Heart left ventricle (tissue), 16 donors: ENCODE measurements at regions not wholly inside any gene's neighbourhood (a gene's known extent, or its start where the extent isn't known, plus 50 kb on each side); places are given as distances from the start of the nearest gene placed in this dataset.
"Not testable (repeated sequence)": the region's sequence is repeated elsewhere in the genome, so short reads cannot be mapped to it uniquely, and the experiment has no call there.

Experiments used
- ATAC-seq, 4 donors: fragments of 200-7000 bp; cut with Tn5 transposase; one replicate each; pipeline ENCODE4 v1.9.1; 2020 to 2022; ENCODE audit warnings: moderate library complexity in 4 of 4, mild to moderate bottlenecking in 3 of 4, moderate number of reproducible peaks in 1 of 4
- DNase-seq, 5 donors: peaks; one replicate each; pipeline ENCODE4 v3.0.0-alpha.2; 2020
- H3K27ac ChIP-seq, 12 donors: fragments of 200-600 bp; sonication (generic) in 4 of 12; one replicate each; pipeline versions ENCODE4 v1.5.0 to v1.8.0; 2016 to 2022; ENCODE audit warnings: mild to moderate bottlenecking in 2 of 12
- H3K27me3 ChIP-seq, 9 donors: fragments of 200-600 bp; sonication (generic) in 2 of 9; one replicate each; pipeline versions ENCODE4 v1.5.1 to v1.8.0; 2016 to 2022; ENCODE audit warnings: mild to moderate bottlenecking in 3 of 9
- H3K36me3 ChIP-seq, 9 donors: fragments of 200-600 bp; sonication (generic) in 2 of 9; one replicate each; pipeline versions ENCODE4 v1.5.0 to v1.8.0; 2018 to 2022; ENCODE audit warnings: mild to moderate bottlenecking in 2 of 9
- H3K4me1 ChIP-seq, 12 donors: fragments of 200-600 bp; sonication (generic) in 4 of 12; one replicate each; pipeline versions ENCODE4 v1.5.0 to v1.8.0; 2016 to 2022; ENCODE audit warnings: mild to moderate bottlenecking in 3 of 12
- H3K4me3 ChIP-seq, 12 donors: fragments of 200-600 bp; sonication (generic) in 4 of 12; one replicate each; pipeline versions ENCODE4 v1.5.0 to v1.8.0; 2017 to 2022; ENCODE audit warnings: mild to moderate bottlenecking in 9 of 12, moderate library complexity in 4 of 12
- H3K9me3 ChIP-seq, 12 donors: fragments of 200-600 bp; sonication (generic) in 4 of 12; one replicate each; pipeline versions ENCODE4 v1.5.0 to v1.8.0; 2016 to 2022; ENCODE audit warnings: mild to moderate bottlenecking in 1 of 12
- CTCF ChIP-seq, 12 donors: fragments of 200-600 bp; sonication (generic) in 4 of 12; IDR thresholded peaks; one replicate each; pipeline versions ENCODE4 v1.5.0 to v1.8.0; 2018 to 2022; ENCODE audit warnings: antibody characterized with exemption in 12 of 12, mild to moderate bottlenecking in 5 of 12
- POLR2A ChIP-seq, 2 donors: fragments of 450-650 bp; IDR thresholded peaks; one replicate each; pipeline ENCODE4 v1.6.1; 2017; ENCODE audit warnings: antibody characterized with exemption in 2 of 2, mild to moderate bottlenecking in 2 of 2, moderate library complexity in 2 of 2
- WGBS, 4 donors: extraction: QIAGEN DNeasy Blood & Tissue Kit in 2 of 4; methylation state at CpG; one replicate each; pipeline versions ENCODE4 v1.1.5 to v1.1.7; 2013 to 2018; 5-methylcytosine and 5-hydroxymethylcytosine counted together
- intact Hi-C, 10 donors: fragments of 100-400 bp; cut with DNase I; formaldehyde crosslinking; loops; one replicate each; pipeline versions ENCODE4 v1.11.1 to v1.14.2; 2022
- donor health status: ischemic (EF 13 %, LVEDD 7.1; RV severe dilation, severe dysfunction).
- donor health status: healthy with polysubstance abuse.
- donor health status: DM: no; HTN: yes; CAD: no.
- donor health status: DM: no; HTN: no; CAD: no.
- donor health status: ischemic (EF 25% LVEDD 6.9; RV normal size, moderate dysfunction).
- donor health status: ischemic (EF 25% LVEDD 5.7; RV mildly dilated, moderate dysfunction).
- donor health status: healthy.
- donor health status: DM: yes; HTN: yes; CAD: no.
- donor health status: ischemic (EF 35%, LVEDD 5.7; RV mildly dilated, moderate dysfunction).
- donor health status: nonischemic (EF 11% LVEDD 7.7; RV severe dilation, severe dysfunction).
- donor health status: DM: yes; HTN: yes; CAD: no.
- donor health status: PGD.
- donor health status: ischemic (EF 29% LVEDD 5.4; RV normal size, mild dysfunction).
- donor health status: nonischemic (EF 23%, LVEDD 6.1; RV moderate dilation, normal function).

GRCh38 chr22:22697377-22698117, 53.1 kb downstream of the GGTLC2 start:
- WGBS, 4 donors: 73 to 83% (median 79%) methylated on average over 8 to 12 of the region's 12 CpGs
- no peak overlapping the region for H3K4me3 ChIP-seq
- TF ChIP-seq CTCF (IDR thresholded peaks at IDR 0.05) (no peak), POLR2A (IDR thresholded peaks at IDR 0.05) (no peak)
- intact Hi-C loops: no loop called here
- H3K9me3 ChIP-seq: no peaks in the 10 kb centered on the region
- H3K4me1 ChIP-seq: peaks cover 0 to 5% (median 0%) of the 10 kb centered on the region in 12 donors
- peaks cover 0 to 14% (median 0%) of the 10 kb centered on the region in 9 donors for H3K27me3 ChIP-seq
- H3K27ac ChIP-seq: no peak overlapping the region
- DNase-seq (no peak), ATAC-seq (no peak)
- no peaks in the 10 kb centered on the region for H3K36me3 ChIP-seq

- ATAC-seq (no peak), DNase-seq (no peak)
- TF ChIP-seq POLR2A (IDR thresholded peaks at IDR 0.05) (no peak), CTCF (IDR thresholded peaks at IDR 0.05) (no peak)
- Histone ChIP-seq H3K36me3 (no peaks in the 10 kb centered on the region), H3K4me1 (no peaks in the 10 kb centered on the region), H3K27me3 (peaks cover 0 to 14% (median 0%) of the 10 kb centered on the region in 9 donors), H3K27ac (no peak overlapping the region), H3K9me3 (no peaks in the 10 kb centered on the region), H3K4me3 (no peak overlapping the region)
- 73 to 82% (median 79%) methylated on average over 7 of the region's 7 CpGs for WGBS, 4 donors
- intact Hi-C loops: no loop called here
Observed at GRCh38 chr22:22698263-22698750, 53.9 kb downstream of the GGTLC2 start.

GRCh38 chr22:22700631-22701030, 56.2 kb downstream of the GGTLC2 start:
- TF ChIP-seq POLR2A (IDR thresholded peaks at IDR 0.05): no peak
- no peak for TF ChIP-seq CTCF (IDR thresholded peaks at IDR 0.05)
- intact Hi-C loops: no loop called here
- Histone ChIP-seq H3K36me3 (no peaks in the 10 kb centered on the region), H3K4me1 (no peaks in the 10 kb centered on the region), H3K4me3 (no peak overlapping the region), H3K9me3 (no peaks in the 10 kb centered on the region), H3K27me3 (peaks cover 0 to 14% (median 0%) of the 10 kb centered on the region in 9 donors), H3K27ac (no peak overlapping the region)
- ATAC-seq (no peak), DNase-seq (no peak)
- 76 to 90% (median 84%) methylated on average over 1 of the region's 1 CpG for WGBS, 4 donors

- not testable (repeated sequence) for ATAC-seq
Observed at GRCh38 chr22:22701557-22701956, 57.1 kb downstream of the GGTLC2 start.

More at GRCh38 chr22:22701557-22701956, 57.1 kb downstream of the GGTLC2 start:
- intact Hi-C loops, H3K27ac ChIP-seq, H3K9me3 ChIP-seq, H3K27me3 ChIP-seq, DNase-seq, H3K36me3 ChIP-seq, H3K4me1 ChIP-seq, H3K4me3 ChIP-seq: not testable (repeated sequence)
